Thyroid gland (tissue), 4 donors: ENCODE measurements at regions not wholly inside any gene's neighbourhood (a gene's known extent, or its start where the extent isn't known, plus 50 kb on each side); places are given as distances from the start of the nearest gene placed in this dataset.

Source experiments
- DNase-seq, 2 donors: peaks; one replicate each; pipeline ENCODE4 v3.0.0-alpha.2; 2019
- H3K27ac ChIP-seq, 3 donors: fragments of 200-600 bp; sonication (generic); 1 replicate in 2 of 3; 2 replicates in 1 of 3; pipeline ENCODE4 v1.5.1; 2016 to 2019; ENCODE audit warnings: mild to moderate bottlenecking in 1 of 3, moderate library complexity in 1 of 3
- H3K27me3 ChIP-seq: fragments of 200-600 bp; sonication (generic); one replicate; pipeline ENCODE4 v1.5.1; 2019
- H3K36me3 ChIP-seq, 2 donors: fragments of 200-600 bp; sonication (generic); one replicate each; pipeline ENCODE4 v1.5.1; 2016 to 2019
- H3K4me1 ChIP-seq, 2 donors: fragments of 200-600 bp; sonication (generic); one replicate each; pipeline ENCODE4 v1.5.1; 2017 to 2019
- H3K4me3 ChIP-seq, 3 donors: fragments of 200-600 bp; sonication (generic); replicated peaks in 1 of 3; 1 replicate in 2 of 3; 2 replicates in 1 of 3; pipeline ENCODE4 v1.5.1; 2016; ENCODE audit warnings: mild to moderate bottlenecking in 1 of 3
- H3K9me3 ChIP-seq: fragments of 200-600 bp; sonication (generic); one replicate; pipeline ENCODE4 v1.5.1; 2017
- CTCF ChIP-seq, 6 experiments: fragments of 200-600 bp in 3 of 6; fragments of 450-650 bp in 3 of 6; sonication (generic) in 3 of 6; IDR thresholded peaks; one replicate each; pipeline ENCODE4 v1.5.1; 2016 to 2019; ENCODE audit warnings: antibody characterized with exemption in 6 of 6, mild to moderate bottlenecking in 2 of 6, inconsistent platforms in 1 of 6, moderate library complexity in 1 of 6
- POLR2A ChIP-seq, 2 donors: fragments of 450-650 bp; IDR thresholded peaks; one replicate each; pipeline ENCODE4 v1.6.1; 2017; ENCODE audit warnings: antibody characterized with exemption in 2 of 2, mild to moderate bottlenecking in 2 of 2, moderate library complexity in 1 of 2
- WGBS, 2 donors: methylation state at CpG; one replicate each; pipeline ENCODE4 v1.1.5; 2017; 5-methylcytosine and 5-hydroxymethylcytosine counted together
- intact Hi-C: fragments of 100-400 bp; cut with DNase I; formaldehyde crosslinking; loops from one replicate; pipeline ENCODE4 v1.15.1; 2023

GRCh38 chr2:23118313-23118712 lies 266.7 kb upstream of the KLHL29 start:
- Histone ChIP-seq H3K4me3 (no peak overlapping the region), H3K27me3 (no peaks in the 10 kb centered on the region), H3K9me3 (no peaks in the 10 kb centered on the region), H3K36me3 (no peaks in the 10 kb centered on the region), H3K4me1 (no peaks in the 10 kb centered on the region), H3K27ac (no peak overlapping the region)
- TF ChIP-seq CTCF (IDR thresholded peaks at IDR 0.05), result no peak
- TF ChIP-seq POLR2A (IDR thresholded peaks at IDR 0.05), result no peak
- intact Hi-C loops, result no loop called here
- WGBS, 2 donors, result 93 to 98% methylated on average over 9 of the region's 9 CpGs
- no peak for DNase-seq

- no peak for DNase-seq
- no peaks in the 10 kb centered on the region for H3K27me3 ChIP-seq
- H3K4me3 ChIP-seq, result no peak overlapping the region
- 91 to 92% methylated on average over 11 of the region's 11 CpGs for WGBS, 2 donors
- intact Hi-C loops, result no loop called here
- no peaks in the 10 kb centered on the region for H3K4me1 ChIP-seq
- TF ChIP-seq CTCF (IDR thresholded peaks at IDR 0.05), result no peak
- TF ChIP-seq POLR2A (IDR thresholded peaks at IDR 0.05), result no peak
- no peak overlapping the region for H3K27ac ChIP-seq
- H3K9me3 ChIP-seq, result no peaks in the 10 kb centered on the region
- no peaks in the 10 kb centered on the region for H3K36me3 ChIP-seq
Observed at GRCh38 chr2:23118894-23119293, 266.1 kb upstream of the KLHL29 start.

GRCh38 chr2:23120161-23120560 lies 264.8 kb upstream of the KLHL29 start:
- H3K4me3 ChIP-seq, result no peak overlapping the region
- H3K27ac ChIP-seq, result no peak overlapping the region
- H3K4me1 ChIP-seq, result no peaks in the 10 kb centered on the region
- intact Hi-C loops, result no loop called here
- no peaks in the 10 kb centered on the region for H3K36me3 ChIP-seq
- H3K27me3 ChIP-seq, result no peaks in the 10 kb centered on the region
- no peaks in the 10 kb centered on the region for H3K9me3 ChIP-seq
- TF ChIP-seq CTCF (IDR thresholded peaks at IDR 0.05) (no peak), POLR2A (IDR thresholded peaks at IDR 0.05) (no peak)
- WGBS, 2 donors, result 92 to 93% methylated on average over 4 of the region's 4 CpGs
- no peak for DNase-seq

- TF ChIP-seq CTCF (IDR thresholded peaks at IDR 0.05) (no peak), POLR2A (IDR thresholded peaks at IDR 0.05) (no peak)
- H3K27me3 ChIP-seq, result no peaks in the 10 kb centered on the region
Observed at GRCh38 chr2:23121968-23122648, 262.9 kb upstream of the KLHL29 start.

GRCh38 chr2:23122681-23123215 lies 262.2 kb upstream of the KLHL29 start:
- Histone ChIP-seq H3K9me3 (no peaks in the 10 kb centered on the region), H3K4me3 (no peak overlapping the region), H3K4me1 (no peaks in the 10 kb centered on the region), H3K27me3 (no peaks in the 10 kb centered on the region), H3K27ac (no peak overlapping the region), H3K36me3 (no peaks in the 10 kb centered on the region)
- 89 to 90% methylated on average over 5 of the region's 5 CpGs for WGBS, 2 donors
- no peak for TF ChIP-seq POLR2A (IDR thresholded peaks at IDR 0.05)
- no peak for TF ChIP-seq CTCF (IDR thresholded peaks at IDR 0.05)
- no peak for DNase-seq
- intact Hi-C loops, result no loop called here

More at GRCh38 chr2:23121968-23122648, 262.9 kb upstream of the KLHL29 start:
- Histone ChIP-seq H3K4me1 (no peaks in the 10 kb centered on the region), H3K4me3 (no peak overlapping the region), H3K9me3 (no peaks in the 10 kb centered on the region), H3K27ac (no peak overlapping the region), H3K36me3 (no peaks in the 10 kb centered on the region)
- intact Hi-C loops, result no loop called here
- no peak for DNase-seq
- WGBS, 2 donors, result 86 to 87% methylated on average over 4 of the region's 4 CpGs
